ENCODE measurements at regions not wholly inside any gene's neighbourhood (a gene's known extent, or its start where the extent isn't known, plus 50 kb on each side); places are given as distances from the start of the nearest gene placed in this dataset.

DNA sequence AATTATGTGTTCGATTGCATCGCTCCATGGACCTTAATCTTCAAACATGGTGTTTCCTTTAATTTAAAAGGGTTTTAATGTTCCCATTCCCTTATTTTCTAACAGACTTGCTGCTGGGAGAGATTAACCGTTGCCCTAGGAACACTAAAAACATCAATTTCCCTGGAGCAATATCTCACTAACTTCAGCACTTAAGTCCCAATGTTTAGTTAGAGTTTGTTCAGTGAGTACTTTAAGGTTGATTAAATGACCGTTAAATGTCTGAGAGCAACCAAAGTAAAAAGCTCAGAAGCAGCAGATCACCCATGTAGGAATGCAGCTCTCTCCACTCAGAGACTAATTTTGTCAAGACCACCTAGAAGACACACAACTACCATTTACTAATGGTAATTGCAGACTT is 111.2 kb upstream of the PDE5A start:
- no peaks in the 10 kb centered on the region for H4K20me1 ChIP-seq (ENCODE audit: insufficient read depth, low read length)
- no peaks in the 10 kb centered on the region for H3K4me1 ChIP-seq (ENCODE audit: insufficient read depth, low read length)
- no peak for DNase-seq (ENCODE audit: low spot score)
- 14% methylated on average over 4 of the region's 4 CpGs for WGBS (ENCODE audit: low lambda C conversion rate)
- no peak overlapping the region for H3K4me3 ChIP-seq (replicated peaks in 1 of 3; ENCODE audit: insufficient read depth in 1 of 3, low read depth in 2 of 3, low read length in 3 of 3)
- no peak overlapping the region for H3K9ac ChIP-seq (ENCODE audit: insufficient read depth, low read depth, low read length)
- no peaks in the 10 kb centered on the region for H3K9me3 ChIP-seq (ENCODE audit: low read length)
- no peak for FAIRE-seq
- intact Hi-C loops (cut with micrococcal nuclease; ENCODE audit: unreplicated experiment) (no loop called here), in situ Hi-C loops (cut with HindIII; ENCODE audit: extremely low pct_ligation_motif_present, low pct_unique_long_range_greater_than_20kb) (no loop called here)
- no peak overlapping the region for H3K4me2 ChIP-seq (ENCODE audit: low read depth, low read length)
- no peaks in the 10 kb centered on the region for H3K36me3 ChIP-seq (replicated peaks in 1 of 2; ENCODE audit: control insufficient read depth in 1 of 2, insufficient read depth in 2 of 2, low read length in 2 of 2)
- H2AFZ ChIP-seq (ENCODE audit: low read length) = no peak overlapping the region
- TF ChIP-seq ZNF558 (CRISPR knock-in tag; IDR thresholded peaks at IDR 0.05; ENCODE audit: borderline replicate concordance) (no peak), ZNF331 (CRISPR knock-in tag; IDR thresholded peaks at IDR 0.05) (no peak), SMC3 (IDR thresholded peaks at IDR 0.05; ENCODE audit: low read length) (no peak), RARA (CRISPR knock-in tag; IDR thresholded peaks at IDR 0.05) (no peak), SUZ12 (IDR thresholded peaks at IDR 0.05; ENCODE audit: low read depth, low read length) (no peak)
- TF ChIP-seq, protein P1, sequence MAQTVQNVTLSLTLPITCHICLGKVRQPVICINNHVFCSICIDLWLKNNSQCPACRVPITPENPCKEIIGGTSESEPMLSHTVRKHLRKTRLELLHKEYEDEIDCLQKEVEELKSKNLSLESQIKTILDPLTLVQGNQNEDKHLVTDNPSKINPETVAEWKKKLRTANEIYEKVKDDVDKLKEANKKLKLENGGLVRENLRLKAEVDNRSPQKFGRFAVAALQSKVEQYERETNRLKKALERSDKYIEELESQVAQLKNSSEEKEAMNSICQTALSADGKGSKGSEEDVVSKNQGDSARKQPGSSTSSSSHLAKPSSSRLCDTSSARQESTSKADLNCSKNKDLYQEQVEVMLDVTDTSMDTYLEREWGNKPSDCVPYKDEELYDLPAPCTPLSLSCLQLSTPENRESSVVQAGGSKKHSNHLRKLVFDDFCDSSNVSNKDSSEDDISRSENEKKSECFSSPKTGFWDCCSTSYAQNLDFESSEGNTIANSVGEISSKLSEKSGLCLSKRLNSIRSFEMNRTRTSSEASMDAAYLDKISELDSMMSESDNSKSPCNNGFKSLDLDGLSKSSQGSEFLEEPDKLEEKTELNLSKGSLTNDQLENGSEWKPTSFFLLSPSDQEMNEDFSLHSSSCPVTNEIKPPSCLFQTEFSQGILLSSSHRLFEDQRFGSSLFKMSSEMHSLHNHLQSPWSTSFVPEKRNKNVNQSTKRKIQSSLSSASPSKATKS (CRISPR knock-in tag; IDR thresholded peaks at IDR 0.05) = no peak
- ATAC-seq = no peak
- no peaks in the 10 kb centered on the region for H3K27me3 ChIP-seq (ENCODE audit: control insufficient read depth in 1 of 2, insufficient read depth in 2 of 2, low read length in 2 of 2)
- POLR2A ChIA-PET = no interaction called here
- CTCF ChIA-PET (ENCODE audit: low intra/inter-chr PET ratio, low total read pairs) = no interaction called here
- no peaks in the 10 kb centered on the region for H3K79me2 ChIP-seq (ENCODE audit: insufficient read depth, low read length)
- BruUV-seq (replicated peaks) = no TSS peak
- H3K27ac ChIP-seq (ENCODE audit: extremely low read length, insufficient read depth, low read length) = no peak overlapping the region

DNA sequence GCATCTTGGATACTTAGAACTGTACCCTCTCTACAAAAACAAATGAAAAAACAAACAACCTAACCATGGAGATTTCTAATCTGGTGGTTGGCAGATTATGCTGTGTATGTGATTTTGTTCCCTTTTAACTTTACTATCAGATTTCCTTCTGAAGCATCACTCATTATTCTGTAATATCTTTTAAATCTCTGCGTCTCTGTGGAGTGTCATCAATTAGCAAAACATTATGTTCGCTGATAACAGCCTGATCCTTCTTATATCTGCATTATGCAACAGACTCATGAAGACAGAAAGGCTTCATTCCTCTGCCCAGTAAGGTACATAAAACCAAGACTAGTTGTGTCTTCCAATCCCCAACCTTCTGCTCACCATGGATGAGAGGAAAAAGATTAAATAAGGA is 110.3 kb upstream of the PDE5A start:
- no peak overlapping the region for H3K4me2 ChIP-seq (ENCODE audit: low read depth, low read length)
- no peaks in the 10 kb centered on the region for H3K4me1 ChIP-seq (ENCODE audit: insufficient read depth, low read length)
- H3K27ac ChIP-seq (ENCODE audit: extremely low read length, insufficient read depth, low read length) = no peak overlapping the region
- no peaks in the 10 kb centered on the region for H3K9me3 ChIP-seq (ENCODE audit: low read length)
- FAIRE-seq (no peak), ATAC-seq (no peak), DNase-seq (ENCODE audit: low spot score) (no peak)
- ChIA-PET CTCF (ENCODE audit: low intra/inter-chr PET ratio, low total read pairs) (no interaction called here), POLR2A (no interaction called here)
- H3K79me2 ChIP-seq (ENCODE audit: insufficient read depth, low read length) = no peaks in the 10 kb centered on the region
- 55% methylated on average over 2 of the region's 2 CpGs for WGBS (ENCODE audit: low lambda C conversion rate)
- in situ Hi-C loops (cut with HindIII; ENCODE audit: extremely low pct_ligation_motif_present, low pct_unique_long_range_greater_than_20kb) (no loop called here), intact Hi-C loops (cut with micrococcal nuclease; ENCODE audit: unreplicated experiment) (no loop called here)
- no peak overlapping the region for H3K9ac ChIP-seq (ENCODE audit: insufficient read depth, low read depth, low read length)
- no peaks in the 10 kb centered on the region for H3K27me3 ChIP-seq (ENCODE audit: control insufficient read depth in 1 of 2, insufficient read depth in 2 of 2, low read length in 2 of 2)
- no peak overlapping the region for H2AFZ ChIP-seq (ENCODE audit: low read length)
- no peaks in the 10 kb centered on the region for H4K20me1 ChIP-seq (ENCODE audit: insufficient read depth, low read length)
- H3K4me3 ChIP-seq (replicated peaks in 1 of 3; ENCODE audit: insufficient read depth in 1 of 3, low read depth in 2 of 3, low read length in 3 of 3) = no peak overlapping the region
- no TSS peak for BruUV-seq (replicated peaks)
- H3K36me3 ChIP-seq (replicated peaks in 1 of 2; ENCODE audit: control insufficient read depth in 1 of 2, insufficient read depth in 2 of 2, low read length in 2 of 2) = no peaks in the 10 kb centered on the region
- no peak for TF ChIP-seq RFX5 (IDR thresholded peaks at IDR 0.05; ENCODE audit: low read depth, low read length)
- no peak for TF ChIP-seq NR2F1 (CRISPR knock-in tag; IDR thresholded peaks at IDR 0.05)
- TF ChIP-seq IKZF4 (CRISPR knock-in tag; IDR thresholded peaks at IDR 0.05; ENCODE audit: borderline replicate concordance, low read depth, not compliant biosample characterization) = no peak
- no peak for TF ChIP-seq ZNF20 (CRISPR knock-in tag; IDR thresholded peaks at IDR 0.05)
- no peak for TF ChIP-seq SAP130 (CRISPR knock-in tag; IDR thresholded peaks at IDR 0.05; ENCODE audit: low read depth)
- TF ChIP-seq, protein P2, sequence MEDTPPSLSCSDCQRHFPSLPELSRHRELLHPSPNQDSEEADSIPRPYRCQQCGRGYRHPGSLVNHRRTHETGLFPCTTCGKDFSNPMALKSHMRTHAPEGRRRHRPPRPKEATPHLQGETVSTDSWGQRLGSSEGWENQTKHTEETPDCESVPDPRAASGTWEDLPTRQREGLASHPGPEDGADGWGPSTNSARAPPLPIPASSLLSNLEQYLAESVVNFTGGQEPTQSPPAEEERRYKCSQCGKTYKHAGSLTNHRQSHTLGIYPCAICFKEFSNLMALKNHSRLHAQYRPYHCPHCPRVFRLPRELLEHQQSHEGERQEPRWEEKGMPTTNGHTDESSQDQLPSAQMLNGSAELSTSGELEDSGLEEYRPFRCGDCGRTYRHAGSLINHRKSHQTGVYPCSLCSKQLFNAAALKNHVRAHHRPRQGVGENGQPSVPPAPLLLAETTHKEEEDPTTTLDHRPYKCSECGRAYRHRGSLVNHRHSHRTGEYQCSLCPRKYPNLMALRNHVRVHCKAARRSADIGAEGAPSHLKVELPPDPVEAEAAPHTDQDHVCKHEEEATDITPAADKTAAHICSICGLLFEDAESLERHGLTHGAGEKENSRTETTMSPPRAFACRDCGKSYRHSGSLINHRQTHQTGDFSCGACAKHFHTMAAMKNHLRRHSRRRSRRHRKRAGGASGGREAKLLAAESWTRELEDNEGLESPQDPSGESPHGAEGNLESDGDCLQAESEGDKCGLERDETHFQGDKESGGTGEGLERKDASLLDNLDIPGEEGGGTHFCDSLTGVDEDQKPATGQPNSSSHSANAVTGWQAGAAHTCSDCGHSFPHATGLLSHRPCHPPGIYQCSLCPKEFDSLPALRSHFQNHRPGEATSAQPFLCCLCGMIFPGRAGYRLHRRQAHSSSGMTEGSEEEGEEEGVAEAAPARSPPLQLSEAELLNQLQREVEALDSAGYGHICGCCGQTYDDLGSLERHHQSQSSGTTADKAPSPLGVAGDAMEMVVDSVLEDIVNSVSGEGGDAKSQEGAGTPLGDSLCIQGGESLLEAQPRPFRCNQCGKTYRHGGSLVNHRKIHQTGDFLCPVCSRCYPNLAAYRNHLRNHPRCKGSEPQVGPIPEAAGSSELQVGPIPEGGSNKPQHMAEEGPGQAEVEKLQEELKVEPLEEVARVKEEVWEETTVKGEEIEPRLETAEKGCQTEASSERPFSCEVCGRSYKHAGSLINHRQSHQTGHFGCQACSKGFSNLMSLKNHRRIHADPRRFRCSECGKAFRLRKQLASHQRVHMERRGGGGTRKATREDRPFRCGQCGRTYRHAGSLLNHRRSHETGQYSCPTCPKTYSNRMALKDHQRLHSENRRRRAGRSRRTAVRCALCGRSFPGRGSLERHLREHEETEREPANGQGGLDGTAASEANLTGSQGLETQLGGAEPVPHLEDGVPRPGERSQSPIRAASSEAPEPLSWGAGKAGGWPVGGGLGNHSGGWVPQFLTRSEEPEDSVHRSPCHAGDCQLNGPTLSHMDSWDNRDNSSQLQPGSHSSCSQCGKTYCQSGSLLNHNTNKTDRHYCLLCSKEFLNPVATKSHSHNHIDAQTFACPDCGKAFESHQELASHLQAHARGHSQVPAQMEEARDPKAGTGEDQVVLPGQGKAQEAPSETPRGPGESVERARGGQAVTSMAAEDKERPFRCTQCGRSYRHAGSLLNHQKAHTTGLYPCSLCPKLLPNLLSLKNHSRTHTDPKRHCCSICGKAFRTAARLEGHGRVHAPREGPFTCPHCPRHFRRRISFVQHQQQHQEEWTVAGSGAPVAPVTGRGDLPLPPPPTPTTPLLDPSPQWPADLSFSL (CRISPR knock-in tag; IDR thresholded peaks at IDR 0.05) = no peak
